ENCODE measurements at regions not wholly inside any gene's neighbourhood (a gene's known extent, or its start where the extent isn't known, plus 50 kb on each side); places are given as distances from the start of the nearest gene placed in this dataset.

DNA sequence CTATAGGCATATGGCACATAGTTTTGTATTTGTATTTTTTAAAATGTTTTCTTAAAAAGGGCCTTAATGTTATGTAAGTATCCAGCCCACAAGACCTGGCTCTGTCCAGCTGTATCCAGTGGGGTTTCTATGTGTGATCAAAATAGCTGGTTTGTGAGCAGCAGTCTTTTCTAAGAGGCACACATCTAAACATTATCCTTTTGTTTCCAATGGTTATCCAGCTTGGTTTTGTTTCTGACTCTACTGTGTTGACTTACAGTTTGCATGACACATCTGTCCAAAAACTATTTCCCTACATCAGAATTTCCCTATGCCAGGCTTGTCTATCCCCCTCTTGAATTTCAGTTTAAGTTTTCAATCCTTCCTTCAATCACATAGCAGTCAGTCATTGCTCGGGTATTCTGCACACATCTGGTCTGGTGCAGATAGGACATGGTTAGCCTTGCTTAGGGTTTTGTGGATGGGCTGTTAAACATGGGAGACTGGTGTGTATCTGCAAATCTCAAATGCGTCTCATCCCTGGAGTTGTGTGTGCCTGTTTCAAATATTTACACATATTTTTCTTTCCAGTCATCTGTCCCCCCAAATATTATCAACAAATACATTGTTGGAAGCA lies 104.2 kb downstream of the SAMD9 start:
- ATAC-seq (replicated peaks; ENCODE audit: extremely low read depth, poor library complexity, severe bottlenecking): no peak
- H3K9me3 Mint-ChIP-seq: no peaks in the 10 kb centered on the region
- DNase-seq (ENCODE audit: low spot score in 2 of 2): no peak

DNA sequence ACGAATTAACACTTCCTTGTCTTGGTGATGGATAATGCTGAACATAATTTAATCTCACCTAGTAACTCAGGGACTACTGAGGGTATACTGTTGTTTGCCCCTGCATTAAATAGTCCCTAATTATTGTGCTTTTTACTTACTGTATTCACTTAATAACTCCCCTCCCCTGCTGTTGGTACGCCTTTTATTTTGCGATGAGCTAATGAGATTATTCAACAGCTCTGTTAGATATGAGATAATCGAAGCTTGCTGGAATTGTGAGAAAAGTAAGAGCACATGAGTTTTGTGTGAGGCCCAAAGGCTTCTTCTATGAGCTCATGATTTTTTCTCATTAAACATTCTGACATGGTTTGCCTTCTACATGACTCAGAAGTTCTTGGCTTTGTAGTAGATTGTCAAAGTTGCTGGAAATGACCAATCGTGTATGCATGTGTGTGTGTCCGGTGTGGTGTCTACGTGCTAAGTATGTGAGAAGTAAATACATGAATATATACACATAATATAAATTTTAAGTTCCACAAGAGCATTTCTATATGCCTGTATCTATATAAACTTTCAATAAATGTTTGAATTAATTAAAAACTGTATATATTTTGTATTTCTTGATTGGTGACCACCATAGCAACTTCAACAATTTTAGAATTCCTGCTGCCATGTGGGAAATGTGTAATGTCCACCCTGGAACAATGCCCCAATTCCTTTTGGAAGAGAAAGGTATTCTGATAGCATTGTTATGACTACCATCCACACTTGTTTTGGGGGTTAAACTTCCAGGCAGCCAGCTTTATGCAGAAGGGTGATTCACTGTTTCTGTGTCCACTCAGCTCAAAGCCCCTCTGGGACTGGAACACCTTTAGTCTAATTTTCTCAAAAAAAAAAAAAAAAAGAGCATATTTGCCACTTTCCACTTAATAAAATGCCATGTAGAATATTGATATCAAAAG lies 106.2 kb downstream of the SAMD9 start:
- ATAC-seq (replicated peaks; ENCODE audit: extremely low read depth, poor library complexity, severe bottlenecking) (no peak), DNase-seq (ENCODE audit: low spot score in 2 of 2) (no peak)
- H3K4me3 Mint-ChIP-seq: no peak overlapping the region
- H3K9me3 Mint-ChIP-seq: no peaks in the 10 kb centered on the region
- H3K36me3 Mint-ChIP-seq (ENCODE audit: insufficient read depth): no peaks in the 10 kb centered on the region
- H3K4me1 Mint-ChIP-seq: no peaks in the 10 kb centered on the region
- no peak overlapping the region for H3K27ac Mint-ChIP-seq (ENCODE audit: low read depth)
- no peaks in the 10 kb centered on the region for H3K27me3 Mint-ChIP-seq

More for the DNA sequence above, 104.2 kb downstream of the SAMD9 start:
- H3K4me1 Mint-ChIP-seq: no peaks in the 10 kb centered on the region
- no peak overlapping the region for H3K4me3 Mint-ChIP-seq
- H3K27me3 Mint-ChIP-seq: no peaks in the 10 kb centered on the region
- no peaks in the 10 kb centered on the region for H3K36me3 Mint-ChIP-seq (ENCODE audit: insufficient read depth)
- H3K27ac Mint-ChIP-seq (ENCODE audit: low read depth): no peak overlapping the region

DNA sequence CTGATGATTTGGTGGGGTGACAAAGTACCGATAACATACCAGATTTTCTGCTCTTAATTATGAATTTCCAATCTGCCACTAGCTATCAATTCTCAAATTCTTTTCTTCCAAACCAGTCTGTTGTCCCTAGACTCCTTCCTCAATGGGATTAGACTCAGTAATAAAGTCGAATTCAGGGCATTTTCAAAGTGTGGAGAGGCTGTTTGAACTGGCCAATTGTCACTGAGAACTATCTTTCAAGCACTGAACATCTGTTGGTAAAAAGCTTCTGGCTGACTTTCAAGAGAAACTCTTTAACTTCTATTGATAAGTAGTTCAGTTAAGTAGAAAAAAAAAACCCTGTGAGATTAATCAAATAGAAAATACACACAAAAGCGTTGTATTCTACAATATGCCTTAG lies 108.9 kb downstream of the SAMD9 start:
- ATAC-seq (replicated peaks; ENCODE audit: extremely low read depth, poor library complexity, severe bottlenecking): no peak
- H3K4me3 Mint-ChIP-seq: no peak overlapping the region
- H3K27me3 Mint-ChIP-seq: peaks cover 8% of the 10 kb centered on the region
- H3K9me3 Mint-ChIP-seq: no peaks in the 10 kb centered on the region
- no peak overlapping the region for H3K27ac Mint-ChIP-seq (ENCODE audit: low read depth)
- H3K4me1 Mint-ChIP-seq: no peaks in the 10 kb centered on the region
- H3K36me3 Mint-ChIP-seq (ENCODE audit: insufficient read depth): no peaks in the 10 kb centered on the region
- no peak for DNase-seq (ENCODE audit: low spot score in 2 of 2)

DNA sequence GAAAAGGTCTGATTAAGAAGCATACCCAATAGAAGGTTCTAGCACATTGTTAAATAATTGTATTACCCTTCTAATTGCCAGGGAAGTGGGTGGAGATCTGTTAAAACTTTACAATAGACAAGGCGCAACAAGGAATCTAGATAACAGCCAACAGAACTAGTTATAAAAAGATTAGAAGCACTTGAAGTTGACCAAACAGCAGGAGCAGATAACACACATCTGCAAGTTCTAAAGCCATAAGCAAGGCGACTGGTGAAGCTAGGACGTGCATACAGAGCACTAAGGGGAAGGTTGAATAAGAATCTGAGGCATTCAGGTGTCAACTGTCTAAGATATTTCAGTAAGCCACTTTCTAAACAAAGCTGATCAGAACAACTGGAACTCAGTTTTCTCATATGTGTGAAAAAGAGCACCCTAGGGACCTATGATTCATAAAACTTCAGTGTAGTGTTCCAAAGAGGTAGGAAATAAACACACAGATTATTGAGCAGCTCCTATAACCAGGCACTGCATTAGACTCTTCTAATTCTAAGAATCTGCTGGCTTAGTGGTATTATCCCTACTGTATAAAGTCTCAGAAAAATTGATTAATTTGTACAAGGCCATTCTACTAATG lies 111.2 kb downstream of the SAMD9 start:
- H3K4me3 Mint-ChIP-seq: no peak overlapping the region
- H3K27ac Mint-ChIP-seq (ENCODE audit: low read depth): no peak overlapping the region
- H3K9me3 Mint-ChIP-seq: no peaks in the 10 kb centered on the region
- DNase-seq (ENCODE audit: low spot score in 2 of 2) (no peak), ATAC-seq (replicated peaks; ENCODE audit: extremely low read depth, poor library complexity, severe bottlenecking) (no peak)
- no peaks in the 10 kb centered on the region for H3K36me3 Mint-ChIP-seq (ENCODE audit: insufficient read depth)
- H3K27me3 Mint-ChIP-seq: peaks cover 8% of the 10 kb centered on the region
- no peaks in the 10 kb centered on the region for H3K4me1 Mint-ChIP-seq

DNA sequence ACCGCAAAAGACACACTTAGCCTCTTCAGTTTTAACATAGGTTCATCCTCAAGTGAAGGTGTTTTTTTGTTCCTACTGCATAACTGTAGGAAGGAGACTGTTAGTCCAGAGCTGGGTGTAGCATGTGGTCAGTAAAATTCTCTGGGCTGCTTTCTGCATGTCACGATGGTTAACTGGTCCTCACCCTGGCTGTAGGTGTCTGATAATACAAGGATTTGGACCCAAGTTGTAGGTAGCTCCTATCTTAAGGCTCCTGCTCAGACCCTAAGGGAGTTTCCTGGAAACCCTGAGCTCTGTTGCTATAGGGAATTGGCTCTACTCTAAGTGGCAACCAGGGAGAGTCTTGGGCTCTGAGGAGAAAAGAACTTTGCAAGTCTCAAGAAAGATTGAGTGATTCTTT lies 112.9 kb downstream of the SAMD9 start:
- H3K27ac Mint-ChIP-seq (ENCODE audit: low read depth): no peak overlapping the region
- H3K9me3 Mint-ChIP-seq: no peaks in the 10 kb centered on the region
- ATAC-seq (replicated peaks; ENCODE audit: extremely low read depth, poor library complexity, severe bottlenecking) (no peak), DNase-seq (ENCODE audit: low spot score in 2 of 2) (no peak)
- no peaks in the 10 kb centered on the region for H3K36me3 Mint-ChIP-seq (ENCODE audit: insufficient read depth)
- no peaks in the 10 kb centered on the region for H3K4me1 Mint-ChIP-seq
- H3K4me3 Mint-ChIP-seq: no peak overlapping the region
- H3K27me3 Mint-ChIP-seq: peaks cover 8% of the 10 kb centered on the region

DNA sequence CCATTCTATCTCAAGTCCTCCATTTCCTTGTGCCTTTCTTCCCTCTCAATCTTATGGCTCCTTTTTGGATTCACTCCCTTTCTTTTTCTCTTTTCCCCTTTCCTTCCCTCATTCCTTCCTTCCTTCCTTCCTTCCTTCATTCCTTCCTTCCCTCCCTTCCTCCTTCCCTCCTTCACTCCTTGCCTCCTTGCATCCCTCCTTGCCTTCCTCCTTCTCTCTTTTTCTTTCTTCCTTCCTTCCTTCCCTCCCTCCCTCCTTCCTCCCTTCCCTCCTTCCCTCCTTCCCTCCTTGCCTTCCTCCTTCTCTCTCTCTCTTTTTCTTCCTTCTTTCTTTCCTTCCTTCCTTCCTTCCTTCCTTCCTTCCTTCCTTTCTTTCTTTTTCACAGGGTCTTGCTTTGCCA lies 120.1 kb downstream of the SAMD9 start:
- no peaks in the 10 kb centered on the region for H3K36me3 Mint-ChIP-seq (ENCODE audit: insufficient read depth)
- H3K27me3 Mint-ChIP-seq: peaks cover 12% of the 10 kb centered on the region
- H3K27ac Mint-ChIP-seq (ENCODE audit: low read depth): no peak overlapping the region
- H3K4me3 Mint-ChIP-seq: no peak overlapping the region
- H3K4me1 Mint-ChIP-seq: no peaks in the 10 kb centered on the region
- DNase-seq (ENCODE audit: low spot score in 2 of 2) (no peak), ATAC-seq (replicated peaks; ENCODE audit: extremely low read depth, poor library complexity, severe bottlenecking) (no peak)
- no peaks in the 10 kb centered on the region for H3K9me3 Mint-ChIP-seq

DNA sequence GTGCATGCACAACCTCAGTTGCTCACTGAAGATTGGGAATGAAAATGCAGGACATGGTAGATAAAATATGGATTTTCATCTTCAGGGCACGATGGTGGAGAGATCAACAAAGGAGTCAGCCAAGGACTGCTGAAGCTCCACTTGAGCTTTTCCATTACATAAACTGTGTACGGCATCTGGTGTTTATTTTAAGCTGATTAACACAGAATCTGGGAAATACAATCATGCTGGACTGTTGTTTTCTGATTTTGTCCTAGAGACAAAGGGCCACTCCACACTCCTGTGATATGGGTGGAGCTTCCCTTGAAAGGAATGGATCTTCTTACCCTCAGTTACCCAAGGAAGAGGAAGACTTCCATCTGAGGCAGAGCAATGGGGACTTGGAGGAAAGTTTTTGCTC lies 120.6 kb downstream of the SAMD9 start:
- Mint-ChIP-seq H3K4me1 (no peaks in the 10 kb centered on the region), H3K36me3 (ENCODE audit: insufficient read depth) (no peaks in the 10 kb centered on the region), H3K27ac (ENCODE audit: low read depth) (no peak overlapping the region), H3K27me3 (peaks cover 12% of the 10 kb centered on the region), H3K9me3 (no peaks in the 10 kb centered on the region), H3K4me3 (no peak overlapping the region)
- ATAC-seq (replicated peaks; ENCODE audit: extremely low read depth, poor library complexity, severe bottlenecking): no peak
- DNase-seq (ENCODE audit: low spot score in 2 of 2): no peak

DNA sequence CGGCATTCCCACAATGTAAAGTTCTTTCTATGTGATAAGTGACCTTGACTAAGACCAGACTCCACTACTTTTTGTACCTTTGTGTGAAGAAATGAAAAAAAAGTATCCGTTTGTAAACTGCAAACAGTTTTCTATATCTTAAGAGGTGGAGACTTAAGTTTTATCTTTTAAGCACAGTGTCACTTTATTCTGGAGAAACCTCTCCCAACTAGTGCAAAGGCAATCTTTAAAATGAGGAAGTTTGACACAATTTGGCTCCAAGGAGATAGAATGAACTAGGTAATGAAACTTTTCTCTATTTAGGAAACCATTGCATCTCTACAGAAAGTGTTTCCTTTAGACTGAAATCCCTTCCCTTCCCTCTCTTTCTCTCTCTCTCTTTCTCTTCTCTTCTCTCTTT lies 122.9 kb downstream of the SAMD9 start:
- Mint-ChIP-seq H3K9me3 (no peaks in the 10 kb centered on the region), H3K4me3 (no peak overlapping the region), H3K4me1 (no peaks in the 10 kb centered on the region), H3K27ac (ENCODE audit: low read depth) (no peak overlapping the region), H3K36me3 (ENCODE audit: insufficient read depth) (no peaks in the 10 kb centered on the region), H3K27me3 (peaks cover 12% of the 10 kb centered on the region)
- no peak for ATAC-seq (replicated peaks; ENCODE audit: extremely low read depth, poor library complexity, severe bottlenecking)
- DNase-seq (ENCODE audit: low spot score in 2 of 2): no peak

DNA sequence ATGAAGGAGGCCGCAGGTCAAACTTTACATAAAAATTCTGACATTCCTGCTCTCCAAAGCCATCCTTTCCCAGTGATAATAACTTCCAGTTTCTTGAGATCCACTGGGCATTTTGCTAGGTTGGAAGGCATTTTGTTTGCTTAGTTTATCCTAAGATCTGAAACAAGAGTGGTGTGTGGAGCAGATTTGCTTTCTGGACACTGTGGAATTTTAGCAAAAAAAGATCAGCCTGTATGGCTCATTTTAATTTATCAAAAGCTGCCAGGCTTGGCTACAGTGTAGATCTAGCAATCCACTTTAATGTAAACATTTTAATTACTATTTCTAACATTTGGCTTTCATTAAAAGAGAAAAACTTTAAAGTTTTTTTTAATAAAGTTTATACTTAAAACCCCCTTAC lies 124.8 kb downstream of the SAMD9 start:
- no peaks in the 10 kb centered on the region for H3K4me1 Mint-ChIP-seq
- no peaks in the 10 kb centered on the region for H3K36me3 Mint-ChIP-seq (ENCODE audit: insufficient read depth)
- H3K27me3 Mint-ChIP-seq: peaks cover 17% of the 10 kb centered on the region
- no peak for DNase-seq (ENCODE audit: low spot score in 2 of 2)
- no peak for ATAC-seq (replicated peaks; ENCODE audit: extremely low read depth, poor library complexity, severe bottlenecking)
- no peaks in the 10 kb centered on the region for H3K9me3 Mint-ChIP-seq
- H3K4me3 Mint-ChIP-seq: no peak overlapping the region
- H3K27ac Mint-ChIP-seq (ENCODE audit: low read depth): no peak overlapping the region

DNA sequence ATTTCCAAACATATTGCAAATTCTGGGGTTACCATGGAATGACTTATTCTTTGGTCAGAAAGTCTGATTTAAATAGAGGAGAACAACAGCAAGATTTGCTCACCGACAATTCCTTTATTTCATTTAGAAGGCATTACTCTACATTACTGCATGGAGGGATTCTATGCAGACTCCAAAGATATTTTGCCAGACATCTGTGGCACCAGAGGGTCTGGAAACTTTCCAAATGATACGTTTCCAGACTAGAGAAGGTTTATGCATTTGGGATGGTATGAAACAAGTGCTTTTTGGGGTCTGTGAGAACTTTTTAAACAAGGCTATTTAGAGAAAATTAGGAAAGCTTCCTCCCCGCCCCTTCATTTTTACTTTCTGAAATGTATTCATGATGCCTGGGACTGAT lies 125.3 kb downstream of the SAMD9 start:
- ATAC-seq (replicated peaks; ENCODE audit: extremely low read depth, poor library complexity, severe bottlenecking) (no peak), DNase-seq (ENCODE audit: low spot score in 2 of 2) (no peak)
- H3K4me1 Mint-ChIP-seq: no peaks in the 10 kb centered on the region
- no peak overlapping the region for H3K4me3 Mint-ChIP-seq
- no peaks in the 10 kb centered on the region for H3K36me3 Mint-ChIP-seq (ENCODE audit: insufficient read depth)
- no peaks in the 10 kb centered on the region for H3K9me3 Mint-ChIP-seq
- H3K27ac Mint-ChIP-seq (ENCODE audit: low read depth): no peak overlapping the region
- peaks cover 16% of the 10 kb centered on the region for H3K27me3 Mint-ChIP-seq

DNA sequence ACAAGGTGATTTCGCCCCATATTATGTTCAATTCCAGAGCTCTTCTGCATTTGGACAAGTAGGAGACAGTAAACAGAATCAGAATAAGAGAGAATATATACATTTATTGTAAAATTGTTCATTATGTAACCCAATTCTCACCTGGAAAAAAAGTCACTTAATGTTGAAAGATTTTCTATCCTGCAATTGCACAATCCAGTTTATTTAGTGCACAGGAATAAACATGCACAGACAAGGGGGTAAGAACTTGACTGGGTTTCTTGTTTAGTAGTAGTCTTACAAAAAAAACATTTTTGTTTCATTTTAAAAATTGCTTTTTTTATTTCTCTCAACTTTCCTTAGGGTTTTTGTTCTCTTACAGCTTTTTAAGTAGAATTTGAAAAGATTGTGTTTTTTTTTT lies 126.6 kb downstream of the SAMD9 start:
- no peak for DNase-seq (ENCODE audit: low spot score in 2 of 2)
- no peaks in the 10 kb centered on the region for H3K36me3 Mint-ChIP-seq (ENCODE audit: insufficient read depth)
- H3K4me1 Mint-ChIP-seq: no peaks in the 10 kb centered on the region
- no peak overlapping the region for H3K27ac Mint-ChIP-seq (ENCODE audit: low read depth)
- H3K4me3 Mint-ChIP-seq: no peak overlapping the region
- no peak for ATAC-seq (replicated peaks; ENCODE audit: extremely low read depth, poor library complexity, severe bottlenecking)
- H3K9me3 Mint-ChIP-seq: no peaks in the 10 kb centered on the region
- peaks cover 16% of the 10 kb centered on the region for H3K27me3 Mint-ChIP-seq

DNA sequence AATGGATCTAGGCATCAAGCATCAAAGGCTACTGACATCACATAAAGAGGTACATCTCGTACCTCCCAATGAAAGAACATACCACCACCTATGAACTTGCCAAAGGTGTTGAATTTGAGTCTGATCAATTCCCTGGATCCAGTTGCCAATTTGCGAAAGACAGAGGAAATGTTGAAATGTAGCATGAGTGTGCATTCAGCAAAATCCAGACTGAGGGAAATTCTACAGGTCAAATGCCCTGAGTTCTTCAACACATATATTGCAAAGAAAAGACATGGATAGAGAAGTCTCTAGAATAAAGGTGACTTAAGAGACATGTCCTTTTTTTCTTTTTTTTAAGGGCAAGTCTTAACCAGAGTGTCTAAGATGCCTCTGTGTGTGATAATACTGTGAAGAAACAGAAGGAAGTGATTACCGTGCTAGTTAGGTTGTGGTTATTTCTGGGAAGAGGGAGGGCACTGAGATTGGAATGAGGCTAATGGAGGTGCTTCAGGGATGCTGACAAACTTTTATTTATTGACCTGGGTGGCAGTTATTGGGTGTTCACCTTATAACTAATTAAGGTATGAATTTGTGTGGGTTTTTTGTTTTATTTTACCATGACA lies 128.7 kb downstream of the SAMD9 start:
- DNase-seq (ENCODE audit: low spot score in 2 of 2) (no peak), ATAC-seq (replicated peaks; ENCODE audit: extremely low read depth, poor library complexity, severe bottlenecking) (no peak)
- no peaks in the 10 kb centered on the region for H3K36me3 Mint-ChIP-seq (ENCODE audit: insufficient read depth)
- H3K4me3 Mint-ChIP-seq: no peak overlapping the region
- H3K4me1 Mint-ChIP-seq: no peaks in the 10 kb centered on the region
- peaks cover 16% of the 10 kb centered on the region for H3K27me3 Mint-ChIP-seq
- no peak overlapping the region for H3K27ac Mint-ChIP-seq (ENCODE audit: low read depth)
- H3K9me3 Mint-ChIP-seq: no peaks in the 10 kb centered on the region

All from central memory CD8-positive, alpha-beta T cell (primary cell).